Neuronal stem cell (in vitro differentiated cells): ENCODE measurements at regions not wholly inside any gene's neighbourhood (a gene's known extent, or its start where the extent isn't known, plus 50 kb on each side); places are given as distances from the start of the nearest gene placed in this dataset.

Experiments used
- DNase-seq: peaks from one replicate; pipeline ENCODE4 v3.0.0-alpha.2; 2013; ENCODE audit warnings: low spot score
- H2AFZ ChIP-seq: one replicate; pipeline ENCODE4 v1.6.1; 2013; ENCODE audit warnings: mild to moderate bottlenecking, low read length, inconsistent platforms
- H2AK5ac ChIP-seq: 2 replicates; pipeline ENCODE4 v1.6.1; 2013; ENCODE audit warnings: low read depth, mild to moderate bottlenecking, inconsistent platforms, low read length, moderate library complexity, mixed read lengths
- H2BK120ac ChIP-seq: 2 replicates; pipeline ENCODE4 v1.6.1; 2013; ENCODE audit warnings: low read depth, mild to moderate bottlenecking, inconsistent platforms, low read length, moderate library complexity, mixed read lengths
- H2BK12ac ChIP-seq: one replicate; pipeline ENCODE4 v1.6.1; 2013; ENCODE audit warnings: low read length, inconsistent platforms
- H2BK15ac ChIP-seq: 2 replicates; pipeline ENCODE4 v1.6.1; 2013; ENCODE audit warnings: mild to moderate bottlenecking, low read length, inconsistent platforms, mixed read lengths
- H2BK5ac ChIP-seq: one replicate; pipeline ENCODE4 v1.6.1; 2013; ENCODE audit warnings: inconsistent platforms, mild to moderate bottlenecking, low read length, moderate library complexity
- H3K14ac ChIP-seq: one replicate; pipeline ENCODE4 v1.6.1; 2013; ENCODE audit warnings: low read length, inconsistent platforms
- H3K18ac ChIP-seq: 2 replicates; pipeline ENCODE4 v1.6.1; 2013; ENCODE audit warnings: low read length, inconsistent platforms
- H3K23ac ChIP-seq: 2 replicates; pipeline ENCODE4 v1.6.1; 2013; ENCODE audit warnings: low read depth, mild to moderate bottlenecking, mixed read lengths, low read length, inconsistent platforms; ENCODE audit not compliant: poor library complexity
- H3K27ac ChIP-seq: replicated peaks from 3 replicates; pipeline ENCODE4 v1.5.1; 2013; ENCODE audit warnings: low read length, inconsistent platforms
- H3K27me3 ChIP-seq, 3 experiments: 2 replicates each; pipeline ENCODE4 v1.6.1; 2013; ENCODE audit warnings: low read length in 3 of 3, mild to moderate bottlenecking in 2 of 3, inconsistent platforms in 1 of 3, low read depth in 1 of 3, mixed read lengths in 1 of 3, moderate library complexity in 1 of 3; ENCODE audit not compliant: control insufficient read depth in 3 of 3, insufficient read depth in 3 of 3
- H3K36me3 ChIP-seq, 2 donors: replicated peaks in 1 of 2; 2 replicates each; pipeline ENCODE4 v1.6.1; 2013; ENCODE audit warnings: low read length in 2 of 2; ENCODE audit not compliant: control insufficient read depth in 2 of 2, insufficient read depth in 2 of 2
- H3K4ac ChIP-seq: 2 replicates; pipeline ENCODE4 v1.6.1; 2013; ENCODE audit warnings: inconsistent platforms, mild to moderate bottlenecking, low read length, moderate library complexity
- H3K4me1 ChIP-seq, 2 donors: 1 replicate in 1 of 2; 2 replicates in 1 of 2; pipeline ENCODE4 v1.6.1; 2013; ENCODE audit warnings: low read length in 2 of 2, low read depth in 1 of 2; ENCODE audit not compliant: control insufficient read depth in 2 of 2, insufficient read depth in 1 of 2
- H3K4me2 ChIP-seq: one replicate; pipeline ENCODE4 v1.6.1; 2013; ENCODE audit warnings: mild to moderate bottlenecking, low read length, inconsistent platforms; ENCODE audit not compliant: insufficient read depth, poor library complexity, severe bottlenecking
- H3K4me3 ChIP-seq, 2 donors: 2 replicates each; pipeline ENCODE4 v1.5.1; 2013; ENCODE audit warnings: low read length in 2 of 2, mild to moderate bottlenecking in 2 of 2, inconsistent platforms in 1 of 2, moderate library complexity in 1 of 2
- H3K79me1 ChIP-seq: one replicate; pipeline ENCODE4 v1.6.1; 2013; ENCODE audit warnings: low read depth, mild to moderate bottlenecking, inconsistent platforms, low read length, moderate library complexity
- H3K9ac ChIP-seq: one replicate; pipeline ENCODE4 v1.6.1; 2013; ENCODE audit warnings: mild to moderate bottlenecking, low read depth, low read length, inconsistent platforms; ENCODE audit not compliant: poor library complexity
- H3K9me3 ChIP-seq, 2 donors: replicated peaks in 1 of 2; 2 replicates each; pipeline versions ENCODE3 to v1.6.1; 2013; ENCODE audit warnings: low read length in 2 of 2, mild to moderate bottlenecking in 2 of 2, inconsistent platforms in 1 of 2, low read depth in 1 of 2, mixed read lengths in 1 of 2, moderate library complexity in 1 of 2; ENCODE audit not compliant: control insufficient read depth in 2 of 2, insufficient read depth in 1 of 2
- H4K8ac ChIP-seq: one replicate; pipeline ENCODE4 v1.6.1; 2013; ENCODE audit warnings: low read depth, mild to moderate bottlenecking, inconsistent platforms, low read length, moderate library complexity
- H4K91ac ChIP-seq: one replicate; pipeline ENCODE4 v1.6.1; 2013; ENCODE audit warnings: low read length, low read depth, mild to moderate bottlenecking, inconsistent platforms; ENCODE audit not compliant: poor library complexity
- WGBS, 2 donors: extraction: QIAGEN DNeasy Blood & Tissue Kit; methylation state at CpG; one replicate each; pipeline ENCODE4 v1.1.7; 2013; ENCODE audit warnings: missing lambda C conversion rate in 2 of 2, mixed read lengths in 1 of 2; ENCODE audit not compliant: insufficient read length in 2 of 2, insufficient replicate concordance in 1 of 2; ENCODE audit errors: extremely low coverage in 2 of 2; 5-methylcytosine and 5-hydroxymethylcytosine counted together

DNA sequence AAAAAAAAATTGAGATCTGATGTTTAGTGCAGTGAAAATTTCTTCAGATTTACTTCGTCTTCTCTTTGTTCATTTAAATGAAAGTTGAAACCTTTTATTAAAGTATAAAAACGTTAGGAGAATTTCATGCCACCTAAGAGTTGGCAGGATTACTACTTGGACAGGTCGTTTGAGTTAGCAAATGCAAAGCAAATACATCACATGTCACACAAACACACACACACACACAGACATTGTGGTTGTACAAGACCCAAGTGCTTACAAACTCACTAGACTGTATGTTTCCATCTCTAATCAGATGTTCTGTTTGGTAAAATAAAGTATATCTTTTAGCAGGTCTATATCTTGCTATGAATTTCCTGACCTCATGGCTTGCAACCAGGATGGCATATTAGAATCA lies 185.6 kb upstream of the COX10 start:
- Histone ChIP-seq H2BK120ac (no peak overlapping the region), H2BK15ac (no peak overlapping the region), H2AK5ac (no peak overlapping the region), H3K4me3 (no peak overlapping the region), H3K36me3 (no peaks in the 10 kb centered on the region), H4K8ac (no peak overlapping the region), H3K4me2 (no peak overlapping the region), H3K9me3 (peaks cover 0 to 3% of the 10 kb centered on the region in 2 donors), H3K27ac (no peak overlapping the region), H3K18ac (no peak overlapping the region), H3K4ac (no peak overlapping the region), H3K23ac (no peak overlapping the region), H2BK5ac (no peak overlapping the region), H3K79me1 (no peaks in the 10 kb centered on the region), H3K9ac (no peak overlapping the region), H2AFZ (no peak overlapping the region), H3K14ac (no peak overlapping the region), H4K91ac (no peak overlapping the region), H3K4me1 (peaks cover 0 to 2% of the 10 kb centered on the region in 2 donors), H2BK12ac (no peak overlapping the region), H3K27me3 (no peaks in the 10 kb centered on the region)
- no peak for DNase-seq
- no CpG with 5 or more reads among the region's 3 CpGs for WGBS, 2 donors

- H3K4me2 ChIP-seq, result no peak overlapping the region
These were observed 185.0 kb upstream of the COX10 start for GRCh38 chr17:13884347-13884746.

DNA sequence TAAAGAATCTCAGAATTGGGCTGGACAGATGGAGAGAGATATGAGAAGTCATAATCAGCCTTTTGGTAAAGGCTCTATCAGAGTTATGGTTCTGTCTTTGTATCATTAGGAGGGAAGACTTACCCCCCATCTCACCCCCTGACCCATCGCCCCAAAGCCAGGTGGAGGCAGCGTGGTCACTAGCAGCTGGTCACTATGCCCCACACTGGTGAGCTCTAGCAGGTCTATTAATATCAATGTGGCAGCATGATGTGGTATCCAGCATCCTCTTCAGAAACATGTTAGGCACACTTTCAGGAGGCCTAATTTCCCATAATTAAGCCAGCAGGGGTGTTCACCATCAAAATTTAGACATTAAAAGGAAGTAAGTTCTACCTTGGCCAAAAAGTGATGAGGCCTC lies 183.8 kb upstream of the COX10 start:
- Histone ChIP-seq H3K4ac (no peak overlapping the region), H4K8ac (no peak overlapping the region), H2BK15ac (no peak overlapping the region), H4K91ac (no peak overlapping the region), H3K9ac (no peak overlapping the region), H3K14ac (peak overlapping the region; percentile 91), H2AK5ac (no peak overlapping the region), H2BK5ac (no peak overlapping the region), H3K4me2 (no peak overlapping the region), H3K79me1 (no peaks in the 10 kb centered on the region), H2AFZ (no peak overlapping the region), H3K27ac (no peak overlapping the region), H3K18ac (no peak overlapping the region), H3K36me3 (no peaks in the 10 kb centered on the region), H3K27me3 (no peaks in the 10 kb centered on the region), H2BK120ac (no peak overlapping the region), H3K9me3 (peaks cover 0 to 3% of the 10 kb centered on the region in 2 donors), H3K4me3 (no peak overlapping the region), H3K23ac (no peak overlapping the region), H3K4me1 (peaks cover 0 to 2% of the 10 kb centered on the region in 2 donors), H2BK12ac (no peak overlapping the region)
- no peak for DNase-seq
- no CpG with 5 or more reads among the region's 2 CpGs for WGBS, 2 donors

More at GRCh38 chr17:13884347-13884746, 185.0 kb upstream of the COX10 start:
- Histone ChIP-seq H3K36me3 (no peaks in the 10 kb centered on the region), H3K23ac (no peak overlapping the region), H3K4ac (no peak overlapping the region), H3K4me3 (no peak overlapping the region), H3K9ac (no peak overlapping the region), H3K27ac (no peak overlapping the region), H2BK120ac (no peak overlapping the region), H2BK15ac (no peak overlapping the region), H2AFZ (no peak overlapping the region), H3K4me1 (peaks cover 0 to 2% of the 10 kb centered on the region in 2 donors), H4K91ac (no peak overlapping the region), H3K9me3 (peaks cover 0 to 3% of the 10 kb centered on the region in 2 donors), H3K18ac (no peak overlapping the region), H3K27me3 (no peaks in the 10 kb centered on the region), H2BK12ac (no peak overlapping the region), H3K79me1 (no peaks in the 10 kb centered on the region), H2AK5ac (no peak overlapping the region), H3K14ac (no peak overlapping the region), H4K8ac (no peak overlapping the region), H2BK5ac (no peak overlapping the region)
- DNase-seq, result no peak
- no CpG with 5 or more reads among the region's 2 CpGs for WGBS, 2 donors

GRCh38 chr17:13885953-13886889 lies 183.1 kb upstream of the COX10 start:
- Histone ChIP-seq H3K4me3 (no peak overlapping the region), H3K4ac (no peak overlapping the region), H3K9me3 (peaks cover 0 to 3% of the 10 kb centered on the region in 2 donors), H3K9ac (no peak overlapping the region), H3K4me1 (peaks cover 0 to 2% of the 10 kb centered on the region in 2 donors), H3K4me2 (no peak overlapping the region), H3K27ac (no peak overlapping the region), H2AK5ac (no peak overlapping the region), H3K23ac (no peak overlapping the region), H4K91ac (no peak overlapping the region), H3K79me1 (no peaks in the 10 kb centered on the region), H3K27me3 (no peaks in the 10 kb centered on the region), H2AFZ (no peak overlapping the region), H2BK12ac (no peak overlapping the region), H2BK5ac (no peak overlapping the region), H3K14ac (peak overlapping the region; percentile 91), H3K18ac (peak overlapping the region; percentile 33), H4K8ac (no peak overlapping the region), H2BK15ac (no peak overlapping the region), H2BK120ac (no peak overlapping the region), H3K36me3 (no peaks in the 10 kb centered on the region)
- DNase-seq, result no peak
- WGBS, 2 donors, result no CpG with 5 or more reads among the region's 6 CpGs
